Raji (cell line): ENCODE measurements at regions not wholly inside any gene's neighbourhood (a gene's known extent, or its start where the extent isn't known, plus 50 kb on each side); places are given as distances from the start of the nearest gene placed in this dataset.

Experiments
- POLR2A ChIP-seq: IDR thresholded peaks from 2 replicates; pipeline ENCODE4 v1.6.1; 2011; ENCODE audit warnings: low read depth, low read length, control low read depth; ENCODE audit not compliant: insufficient read depth

- no peak for TF ChIP-seq POLR2A
Measured at GRCh38 chr10:78405736-78406135, 372.1 kb downstream of the RPS24 start.

- TF ChIP-seq POLR2A = no peak
Measured at GRCh38 chr10:78406648-78407008, 373.0 kb downstream of the RPS24 start.

- TF ChIP-seq POLR2A = no peak
Measured at GRCh38 chr10:78407009-78407711, 373.5 kb downstream of the RPS24 start.

GRCh38 chr10:78407966-78408365 is 374.3 kb downstream of the RPS24 start:
- no peak for TF ChIP-seq POLR2A

- no peak for TF ChIP-seq POLR2A
Measured at GRCh38 chr10:78408671-78409472, 375.2 kb downstream of the RPS24 start.

- no peak for TF ChIP-seq POLR2A
Measured at GRCh38 chr10:78410046-78410965, 376.6 kb downstream of the RPS24 start.

GRCh38 chr10:78411716-78412115 is 378.1 kb downstream of the RPS24 start:
- no peak for TF ChIP-seq POLR2A

- no peak for TF ChIP-seq POLR2A
Measured at GRCh38 chr10:78412605-78413004, 378.9 kb downstream of the RPS24 start.

GRCh38 chr10:78413076-78414055 is 379.7 kb downstream of the RPS24 start:
- no peak for TF ChIP-seq POLR2A

GRCh38 chr10:78414380-78414779 is 380.7 kb downstream of the RPS24 start:
- TF ChIP-seq POLR2A = no peak

- no peak for TF ChIP-seq POLR2A
Measured at GRCh38 chr10:78415111-78415510, 381.4 kb downstream of the RPS24 start.

- no peak for TF ChIP-seq POLR2A
Measured at GRCh38 chr10:78416031-78417011, 382.7 kb downstream of the RPS24 start.
